ENCODE measurements at regions not wholly inside any gene's neighbourhood (a gene's known extent, or its start where the extent isn't known, plus 50 kb on each side); places are given as distances from the start of the nearest gene placed in this dataset.

DNA sequence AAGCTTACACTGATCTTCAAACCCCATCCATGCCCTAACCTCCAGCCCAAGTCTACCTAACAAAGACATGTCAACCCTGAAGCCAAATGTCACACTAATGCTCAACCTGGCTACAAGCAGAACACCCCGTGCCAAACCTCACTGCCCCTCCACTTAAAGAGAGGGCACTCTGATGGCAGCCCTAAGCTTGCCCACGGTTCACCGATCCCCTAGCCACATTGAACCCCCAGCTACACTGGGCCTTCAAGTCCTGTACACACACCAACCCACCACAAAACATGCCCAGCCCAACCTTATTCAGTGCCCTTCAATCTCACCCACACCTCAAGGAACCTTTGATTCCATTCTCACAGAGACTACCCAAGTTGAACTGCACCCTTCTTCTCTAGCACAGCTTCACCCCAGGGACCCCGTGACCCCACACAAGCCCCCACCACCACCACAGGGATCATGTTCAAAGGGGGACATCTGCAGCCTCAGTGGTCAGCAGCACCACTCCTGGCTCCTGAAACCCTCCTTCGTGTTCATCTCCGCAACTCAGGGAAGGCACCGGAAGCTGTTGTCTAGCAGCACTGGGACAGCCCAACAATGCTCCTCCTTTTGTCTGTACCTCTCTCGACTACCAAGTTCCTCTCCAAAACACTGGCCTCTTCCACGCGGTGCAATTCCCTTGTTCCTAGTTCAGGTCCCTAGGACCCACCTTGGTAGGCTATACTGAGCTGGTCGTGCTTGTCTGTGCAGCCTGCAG lies 218.8 kb downstream of the CYP26B1 start:
- TF ChIP-seq POLR2AphosphoS5 (IDR thresholded peaks at IDR 0.05; ENCODE audit: low read depth) (no peak), EZH2phosphoT487 (IDR thresholded peaks at IDR 0.05; ENCODE audit: unreplicated experiment) (no peak), CREB1 (CRISPR knock-in tag; IDR thresholded peaks at IDR 0.05; ENCODE audit: low read depth) (no peak), EZH2 (IDR thresholded peaks at IDR 0.05; ENCODE audit: low read depth, unreplicated experiment) (no peak), REST (IDR thresholded peaks at IDR 0.05; ENCODE audit: unreplicated experiment) (no peak), JUNB (IDR thresholded peaks at IDR 0.05; ENCODE audit: unreplicated experiment) (no peak), ZNF462 (CRISPR knock-in tag; IDR thresholded peaks at IDR 0.05) (no peak), STAT1 (IDR thresholded peaks at IDR 0.05; ENCODE audit: unreplicated experiment) (no peak)
- TF ChIP-seq, protein P1, sequence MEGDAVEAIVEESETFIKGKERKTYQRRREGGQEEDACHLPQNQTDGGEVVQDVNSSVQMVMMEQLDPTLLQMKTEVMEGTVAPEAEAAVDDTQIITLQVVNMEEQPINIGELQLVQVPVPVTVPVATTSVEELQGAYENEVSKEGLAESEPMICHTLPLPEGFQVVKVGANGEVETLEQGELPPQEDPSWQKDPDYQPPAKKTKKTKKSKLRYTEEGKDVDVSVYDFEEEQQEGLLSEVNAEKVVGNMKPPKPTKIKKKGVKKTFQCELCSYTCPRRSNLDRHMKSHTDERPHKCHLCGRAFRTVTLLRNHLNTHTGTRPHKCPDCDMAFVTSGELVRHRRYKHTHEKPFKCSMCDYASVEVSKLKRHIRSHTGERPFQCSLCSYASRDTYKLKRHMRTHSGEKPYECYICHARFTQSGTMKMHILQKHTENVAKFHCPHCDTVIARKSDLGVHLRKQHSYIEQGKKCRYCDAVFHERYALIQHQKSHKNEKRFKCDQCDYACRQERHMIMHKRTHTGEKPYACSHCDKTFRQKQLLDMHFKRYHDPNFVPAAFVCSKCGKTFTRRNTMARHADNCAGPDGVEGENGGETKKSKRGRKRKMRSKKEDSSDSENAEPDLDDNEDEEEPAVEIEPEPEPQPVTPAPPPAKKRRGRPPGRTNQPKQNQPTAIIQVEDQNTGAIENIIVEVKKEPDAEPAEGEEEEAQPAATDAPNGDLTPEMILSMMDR (conservative IDR thresholded peaks at IDR 0.05; ENCODE audit: low read depth in 2 of 2) = no peak
